ENCODE measurements at regions not wholly inside any gene's neighbourhood (a gene's known extent, or its start where the extent isn't known, plus 50 kb on each side); places are given as distances from the start of the nearest gene placed in this dataset.

DNA sequence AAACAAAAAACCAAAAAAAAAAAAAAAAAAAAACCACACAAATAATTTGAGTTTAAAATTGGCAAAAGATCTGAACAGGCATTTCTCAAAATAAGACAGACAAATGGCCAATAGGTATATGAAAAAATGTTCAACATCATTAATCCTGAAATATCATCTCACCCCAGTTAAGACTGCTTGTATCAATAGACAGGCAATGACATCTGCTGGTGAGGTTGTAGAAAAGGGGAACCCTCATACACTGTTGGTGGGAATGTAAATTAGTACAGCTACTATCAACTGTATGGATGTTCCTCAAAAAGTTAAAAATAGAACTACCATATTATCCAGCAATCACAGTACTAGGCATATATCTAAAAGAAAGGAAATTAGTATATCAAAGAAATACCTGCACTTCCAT is 523.1 kb downstream of the XIRP2 start:
- Mint-ChIP-seq H3K27me3 (no peaks in the 10 kb centered on the region), H3K27ac (no peak overlapping the region), H3K4me3 (no peak overlapping the region), H3K4me1 (no peaks in the 10 kb centered on the region), H3K9me3 (ENCODE audit: insufficient read depth) (peaks cover 4% of the 10 kb centered on the region)
- TF ChIP-seq CTCF (IDR thresholded peaks at IDR 0.05): no peak
- TF ChIP-seq EZH2 (IDR thresholded peaks at IDR 0.05; ENCODE audit: borderline replicate concordance, insufficient read depth, low read depth, low read length, poor library complexity, severe bottlenecking): no peak
- H3K9ac ChIP-seq (ENCODE audit: low read length): no peak overlapping the region
- no peak overlapping the region for H3K4me2 ChIP-seq (replicated peaks; ENCODE audit: low read depth, low read length, poor library complexity, severe bottlenecking)
- H3K27me3 ChIP-seq (replicated peaks in 1 of 4; ENCODE audit: control extremely low read depth in 1 of 4, control insufficient read depth in 3 of 4, insufficient read depth in 4 of 4, low read length in 3 of 4): no peaks in the 10 kb centered on the region
- no peaks in the 10 kb centered on the region for H4K20me1 ChIP-seq (ENCODE audit: control insufficient read depth, insufficient read depth, low read length, poor library complexity, severe bottlenecking)
- no peak for DNase-seq
- H3K4me3 ChIP-seq (ENCODE audit: control extremely low read depth in 1 of 5, extremely low read depth in 1 of 5, insufficient read depth in 1 of 5, low read depth in 2 of 5, low read length in 4 of 5): no peak overlapping the region
- H3K36me3 ChIP-seq (replicated peaks in 1 of 2; ENCODE audit: control extremely low read depth in 1 of 2, control insufficient read depth in 1 of 2, extremely low read depth in 1 of 2, insufficient read depth in 2 of 2, low read length in 1 of 2): no peaks in the 10 kb centered on the region
- no peak overlapping the region for H2AFZ ChIP-seq (ENCODE audit: insufficient read depth, low read depth, low read length, poor library complexity, severe bottlenecking)
- intact Hi-C loops (cut with micrococcal nuclease): no loop called here
- POLR2A ChIA-PET: no interaction called here
- no peak overlapping the region for H3K27ac ChIP-seq (ENCODE audit: low read length in 2 of 2)
- no peak for ATAC-seq (ENCODE audit: low read depth)
- H3K4me1 ChIP-seq (ENCODE audit: control insufficient read depth in 2 of 2, insufficient read depth in 2 of 2, low read length in 2 of 2): no peaks in the 10 kb centered on the region
- CTCF ChIA-PET: no interaction called here
- H3K79me2 ChIP-seq (ENCODE audit: control insufficient read depth, insufficient read depth, low read length): no peaks in the 10 kb centered on the region
- H3K9me3 ChIP-seq (ENCODE audit: control extremely low read depth in 1 of 3, control insufficient read depth in 2 of 3, insufficient read depth in 1 of 3, low read length in 2 of 3): peaks cover 0 to 8% (median 1%) of the 10 kb centered on the region in 3 donors

DNA sequence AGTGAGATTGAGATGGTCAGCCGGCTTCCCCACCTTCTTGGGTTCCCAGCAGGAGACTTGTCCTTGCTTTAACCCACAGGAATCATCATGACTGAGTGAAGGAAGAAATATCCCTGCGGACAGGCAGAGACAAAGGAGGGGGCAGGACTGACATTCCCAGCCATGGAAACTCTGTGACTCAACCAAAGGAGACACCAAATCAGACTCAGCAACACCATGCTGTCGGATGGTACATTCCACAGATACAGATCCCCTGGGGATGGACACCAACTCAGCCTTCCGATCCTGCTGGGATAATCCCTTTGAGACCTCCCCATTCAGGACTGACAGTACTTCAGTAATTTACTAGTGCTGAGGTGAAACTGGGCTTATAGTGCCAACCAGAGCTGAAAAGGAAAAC is 518.3 kb downstream of the XIRP2 start:
- H3K27ac Mint-ChIP-seq: no peak overlapping the region

More for the DNA sequence above, 518.3 kb downstream of the XIRP2 start:
- Histone ChIP-seq H3K4me2 (replicated peaks; ENCODE audit: low read depth, low read length, poor library complexity, severe bottlenecking) (no peak overlapping the region), H3K36me3 (replicated peaks in 1 of 2; ENCODE audit: control extremely low read depth in 1 of 2, control insufficient read depth in 1 of 2, extremely low read depth in 1 of 2, insufficient read depth in 2 of 2, low read length in 1 of 2) (no peaks in the 10 kb centered on the region), H3K79me2 (ENCODE audit: control insufficient read depth, insufficient read depth, low read length) (no peaks in the 10 kb centered on the region), H3K27me3 (replicated peaks in 1 of 4; ENCODE audit: control extremely low read depth in 1 of 4, control insufficient read depth in 3 of 4, insufficient read depth in 4 of 4, low read length in 3 of 4) (no peaks in the 10 kb centered on the region), H3K4me3 (ENCODE audit: control extremely low read depth in 1 of 5, extremely low read depth in 1 of 5, insufficient read depth in 1 of 5, low read depth in 2 of 5, low read length in 4 of 5) (no peak overlapping the region), H3K27ac (ENCODE audit: low read length in 2 of 2) (no peak overlapping the region), H3K4me1 (ENCODE audit: control insufficient read depth in 2 of 2, insufficient read depth in 2 of 2, low read length in 2 of 2) (no peaks in the 10 kb centered on the region), H4K20me1 (ENCODE audit: control insufficient read depth, insufficient read depth, low read length, poor library complexity, severe bottlenecking) (no peaks in the 10 kb centered on the region), H3K9ac (ENCODE audit: low read length) (no peak overlapping the region), H2AFZ (ENCODE audit: insufficient read depth, low read depth, low read length, poor library complexity, severe bottlenecking) (no peak overlapping the region), H3K9me3 (ENCODE audit: control extremely low read depth in 1 of 3, control insufficient read depth in 2 of 3, insufficient read depth in 1 of 3, low read length in 2 of 3) (peaks cover 0 to 4% (median 1%) of the 10 kb centered on the region in 3 donors)
- Mint-ChIP-seq H3K4me1 (no peaks in the 10 kb centered on the region), H3K9me3 (ENCODE audit: insufficient read depth) (no peaks in the 10 kb centered on the region), H3K4me3 (no peak overlapping the region), H3K27me3 (no peaks in the 10 kb centered on the region)
- CTCF ChIA-PET: no interaction called here
- ATAC-seq (ENCODE audit: low read depth): no peak
- no peak for DNase-seq
- POLR2A ChIA-PET: no interaction called here
- intact Hi-C loops (cut with micrococcal nuclease): no loop called here
- WGBS (ENCODE audit: insufficient coverage): 83% methylated on average over 1 of the region's 4 CpGs
- no peak for TF ChIP-seq CTCF (IDR thresholded peaks at IDR 0.05)
- no peak for TF ChIP-seq EZH2 (IDR thresholded peaks at IDR 0.05; ENCODE audit: borderline replicate concordance, insufficient read depth, low read depth, low read length, poor library complexity, severe bottlenecking)
